ENCODE measurements at regions not wholly inside any gene's neighbourhood (a gene's known extent, or its start where the extent isn't known, plus 50 kb on each side); places are given as distances from the start of the nearest gene placed in this dataset.
"Not testable (repeated sequence)": the region's sequence is repeated elsewhere in the genome, so short reads cannot be mapped to it uniquely, and the experiment has no call there.

GRCh38 chr15:38746211-38746610, 181.6 kb upstream of the RASGRP1 start:
- no peak for DNase-seq

DNA sequence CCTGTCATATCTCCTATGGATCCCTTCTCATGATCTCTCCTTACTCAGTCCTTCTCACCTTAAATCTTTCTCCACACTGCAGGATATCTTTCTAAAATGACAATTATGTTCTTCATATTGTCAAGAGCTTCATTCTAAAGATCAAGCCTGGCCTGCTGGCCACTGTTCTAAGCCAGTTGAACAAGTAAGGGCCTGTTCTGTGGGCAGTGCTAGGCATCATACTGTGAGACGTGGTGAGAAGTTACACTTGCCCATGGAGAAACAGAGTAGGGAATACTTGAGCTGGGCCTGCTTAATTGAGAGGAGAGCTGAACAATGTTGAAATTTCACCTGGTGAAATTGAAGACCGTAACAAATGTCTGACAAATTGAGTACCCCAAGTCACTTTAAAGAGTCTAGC, 184.1 kb upstream of the RASGRP1 start:
- DNase-seq, result no peak

GRCh38 chr15:38750786-38751185, 186.2 kb upstream of the RASGRP1 start:
- no peak for DNase-seq

DNA sequence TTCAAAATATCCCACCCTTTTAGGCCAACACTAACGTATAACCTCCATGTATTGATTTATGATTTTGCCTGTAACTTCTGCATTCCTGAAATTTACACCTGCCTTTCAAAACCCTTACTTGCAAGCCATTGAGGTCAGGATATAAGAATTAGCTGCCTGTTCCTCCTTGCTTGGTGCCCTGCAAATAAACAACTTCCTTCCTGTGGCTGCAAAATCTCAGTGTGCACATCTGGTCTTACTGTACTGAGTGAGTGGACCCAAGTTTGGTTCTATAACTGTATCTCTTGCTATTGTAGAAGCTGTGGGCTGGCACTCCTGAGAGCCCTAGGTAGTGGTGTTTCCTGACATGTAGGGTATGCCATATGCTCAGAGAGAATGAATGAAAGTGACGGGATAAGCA, 191.1 kb upstream of the RASGRP1 start:
- DNase-seq, result no peak

DNA sequence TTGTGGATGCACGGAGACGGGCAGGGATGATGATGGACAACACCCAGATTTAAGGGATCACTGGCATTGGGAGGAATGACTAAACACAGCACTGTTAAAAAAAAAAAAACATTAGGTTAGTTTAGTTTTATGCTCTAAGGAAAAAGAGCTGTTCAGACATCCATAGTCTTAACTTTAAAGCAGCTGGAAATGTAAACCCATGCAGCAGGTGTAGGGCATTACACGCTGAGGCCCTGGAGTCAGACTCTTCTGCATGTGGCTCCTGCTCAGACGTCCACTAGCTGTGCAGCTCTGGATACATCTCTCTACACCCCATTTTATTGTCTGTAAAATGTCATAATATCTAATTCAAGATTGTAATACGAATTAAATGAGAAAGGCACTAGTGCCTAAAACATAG, 191.8 kb upstream of the RASGRP1 start:
- DNase-seq, result no peak

DNA sequence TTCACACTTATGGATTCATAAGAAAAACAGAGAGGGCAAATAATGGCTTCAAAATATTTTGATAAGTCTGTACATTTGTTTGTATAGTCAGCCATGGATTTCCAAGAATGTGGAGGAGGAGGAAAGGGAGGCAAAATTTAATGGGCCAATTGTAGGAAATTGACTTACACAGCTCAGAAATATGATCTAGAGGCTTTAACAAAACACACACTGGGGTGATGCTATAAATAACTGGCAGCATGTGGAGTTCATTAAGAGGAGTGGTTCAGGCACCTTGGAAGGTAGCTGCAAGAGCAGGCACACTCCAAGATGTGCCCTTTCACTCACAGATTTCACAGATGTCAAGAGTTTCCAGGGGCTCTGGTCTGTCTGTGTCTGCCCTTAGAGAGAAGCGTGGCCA, 193.4 kb upstream of the RASGRP1 start:
- DNase-seq, result no peak

- DNase-seq, result no peak
Measured at GRCh38 chr15:38761681-38762080, 197.1 kb upstream of the RASGRP1 start.

GRCh38 chr15:38768970-38769369, 204.4 kb upstream of the RASGRP1 start:
- DNase-seq, result peak; percentile 25

DNA sequence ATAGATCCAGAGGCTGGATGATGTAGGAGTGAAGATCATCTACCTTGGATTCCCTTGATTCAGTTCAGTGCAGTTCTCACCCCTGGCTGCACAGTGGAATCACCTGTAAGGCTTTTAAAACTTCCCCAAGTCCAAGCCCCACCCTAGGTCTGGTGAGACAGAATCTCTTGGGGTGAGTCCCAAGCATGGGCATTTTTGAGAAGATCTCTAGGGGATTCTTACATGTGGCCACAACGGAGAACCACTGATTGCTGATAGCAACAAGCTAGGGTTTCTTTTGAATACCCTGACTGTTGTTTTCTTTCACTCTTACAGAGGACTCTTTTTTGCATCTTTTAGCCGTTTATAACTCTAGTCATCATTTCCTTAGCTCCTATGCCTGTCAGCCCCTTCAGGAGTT, 204.9 kb upstream of the RASGRP1 start:
- no peak for DNase-seq

DNA sequence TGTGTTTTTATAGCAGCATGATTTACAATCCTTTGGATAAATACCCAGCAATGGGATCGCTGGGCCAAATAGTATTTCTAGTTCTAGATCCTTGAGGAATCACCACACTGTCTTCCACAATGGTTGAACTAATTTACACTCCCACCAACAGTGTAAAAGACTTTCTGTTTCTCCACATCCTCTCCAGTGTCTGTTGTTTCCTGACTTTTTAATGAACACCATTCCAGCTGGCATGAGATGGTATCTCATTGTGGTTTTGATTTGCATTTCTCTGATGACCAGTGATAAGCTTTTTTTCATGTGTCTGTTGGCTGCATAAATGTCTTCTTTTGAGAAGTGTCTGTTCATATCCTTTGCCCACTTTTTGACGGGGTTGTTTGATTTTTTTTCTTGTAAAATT, 209.5 kb upstream of the RASGRP1 start:
- not testable (repeated sequence) for DNase-seq

GRCh38 chr15:38781196-38781595, 216.6 kb upstream of the RASGRP1 start:
- no peak for DNase-seq

DNA sequence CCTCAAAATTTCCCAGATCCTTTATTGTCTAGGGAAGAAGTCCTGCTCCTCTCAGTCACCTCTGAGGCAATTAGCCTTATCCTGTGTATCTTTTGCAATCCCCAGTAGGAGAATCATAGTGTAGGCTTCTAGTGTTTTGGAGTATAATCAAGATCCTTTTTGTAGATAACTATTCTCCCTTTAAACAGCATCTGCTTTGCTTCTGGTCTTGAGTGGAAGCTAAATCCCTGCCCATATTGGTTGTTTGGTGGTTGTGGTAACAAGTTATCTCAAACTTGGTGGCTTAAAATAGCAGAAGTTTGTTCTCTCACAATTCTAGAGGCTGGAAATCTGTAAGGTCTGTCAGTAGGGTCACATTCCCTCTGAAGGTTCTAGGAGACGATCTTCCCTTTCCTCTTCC, 217.5 kb upstream of the RASGRP1 start:
- no peak for DNase-seq

- DNase-seq, result no peak
Measured at GRCh38 chr15:38788918-38789317, 224.3 kb upstream of the RASGRP1 start.

GRCh38 chr15:38789566-38789965, 225.0 kb upstream of the RASGRP1 start:
- DNase-seq, result no peak

- no peak for DNase-seq
Measured at GRCh38 chr15:38793206-38793810, 228.7 kb upstream of the RASGRP1 start.

GRCh38 chr15:38795471-38796245, 231.0 kb upstream of the RASGRP1 start:
- DNase-seq, result no peak

- no peak for DNase-seq
Measured at GRCh38 chr15:38796589-38796988, 232.0 kb upstream of the RASGRP1 start.

DNA sequence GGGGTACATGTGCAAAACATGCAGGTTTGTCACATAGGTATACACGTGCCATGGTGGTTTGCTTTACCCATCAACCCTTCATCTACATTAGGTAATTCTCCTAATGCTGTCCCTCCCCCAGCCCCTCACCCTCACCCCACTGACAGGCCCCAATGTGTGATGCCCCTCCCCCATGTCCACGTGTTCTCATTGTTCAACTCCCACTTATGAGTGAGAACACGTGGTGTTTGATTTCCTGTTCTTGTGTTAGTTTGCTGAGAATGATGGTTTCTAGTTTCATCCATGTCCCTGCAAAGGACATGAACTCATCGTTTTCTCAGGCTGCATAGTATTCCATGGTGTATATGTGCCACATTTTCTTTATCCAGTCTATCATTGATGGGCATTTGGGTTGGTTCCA, 232.9 kb upstream of the RASGRP1 start:
- not testable (repeated sequence) for DNase-seq

DNA sequence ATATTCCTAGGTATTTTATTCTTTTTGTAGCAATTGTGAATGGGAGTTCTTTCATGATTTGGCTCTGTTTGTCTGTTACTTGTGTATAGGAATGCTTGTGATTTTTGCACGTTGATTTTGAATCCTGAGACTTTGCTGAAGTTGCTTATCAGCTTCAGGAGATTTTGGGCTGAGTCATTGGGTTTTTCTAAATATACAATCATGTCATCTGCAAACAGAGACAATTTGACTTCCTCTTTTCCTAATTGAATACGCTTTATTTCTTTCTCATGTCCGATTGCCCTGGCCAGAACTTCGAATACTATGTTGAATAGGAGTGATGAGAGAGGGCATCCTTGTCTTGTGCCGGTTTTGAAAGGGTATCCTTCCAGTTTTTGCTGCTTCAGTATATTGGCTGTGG, 234.6 kb upstream of the RASGRP1 start:
- DNase-seq, result not testable (repeated sequence)

DNA sequence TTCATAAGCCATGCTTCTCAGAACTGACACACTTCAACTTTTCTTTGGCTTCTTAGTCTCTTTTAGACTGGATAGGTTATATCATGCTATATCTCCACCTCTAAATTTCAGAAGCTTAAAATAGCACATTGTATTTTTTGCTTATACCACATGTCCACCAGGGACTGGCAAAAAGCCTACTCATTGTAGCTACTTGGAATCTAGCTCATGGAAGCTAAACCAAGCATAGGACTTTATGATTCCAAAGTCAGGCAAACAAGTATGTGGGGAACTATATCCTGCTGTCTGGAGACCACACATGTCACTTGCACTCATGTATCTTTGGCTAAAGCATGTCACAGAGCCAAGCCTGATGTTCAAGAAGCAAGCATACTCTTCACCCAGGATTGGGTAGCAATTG, 245.0 kb upstream of the RASGRP1 start:
- no peak for DNase-seq

DNA sequence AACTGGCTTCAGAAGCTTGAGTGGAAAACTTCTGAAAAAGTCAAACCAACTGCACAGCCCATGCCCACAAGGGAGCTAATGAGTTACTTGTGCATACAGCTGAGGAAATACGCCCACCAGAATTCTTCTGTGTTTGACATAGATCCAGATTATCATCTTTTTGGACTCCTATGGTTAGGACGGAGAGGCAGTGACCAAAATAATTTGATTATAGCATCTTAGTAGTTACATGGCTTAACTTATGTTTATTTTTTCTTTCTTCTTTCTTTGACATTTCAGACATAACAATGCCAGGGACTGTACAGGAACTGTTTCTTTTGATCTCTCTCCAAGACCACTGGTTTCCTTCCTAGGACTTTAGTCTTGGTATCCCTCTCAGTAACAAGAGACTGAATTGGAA, 246.1 kb upstream of the RASGRP1 start:
- DNase-seq, result no peak

DNA sequence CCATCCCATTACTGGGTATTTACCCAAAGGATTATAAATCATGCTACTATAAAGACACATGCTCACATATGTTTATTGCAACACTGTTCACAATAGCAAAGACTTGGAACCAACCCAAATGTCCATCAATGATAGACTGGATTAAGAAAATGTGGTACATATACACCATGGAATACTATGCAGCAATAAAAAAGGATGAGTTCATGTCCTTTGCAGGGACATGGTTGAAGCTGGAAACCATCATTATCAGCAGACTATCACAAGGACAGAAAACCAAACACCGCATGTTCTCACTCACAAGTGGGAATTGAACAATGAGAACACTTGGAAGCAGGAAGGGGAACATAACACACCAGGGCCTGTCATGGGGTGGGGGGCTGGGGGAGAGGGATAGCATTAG, 249.6 kb upstream of the RASGRP1 start:
- not testable (repeated sequence) for DNase-seq

GRCh38 chr15:38814891-38815290, 250.3 kb upstream of the RASGRP1 start:
- DNase-seq, result no peak

DNA sequence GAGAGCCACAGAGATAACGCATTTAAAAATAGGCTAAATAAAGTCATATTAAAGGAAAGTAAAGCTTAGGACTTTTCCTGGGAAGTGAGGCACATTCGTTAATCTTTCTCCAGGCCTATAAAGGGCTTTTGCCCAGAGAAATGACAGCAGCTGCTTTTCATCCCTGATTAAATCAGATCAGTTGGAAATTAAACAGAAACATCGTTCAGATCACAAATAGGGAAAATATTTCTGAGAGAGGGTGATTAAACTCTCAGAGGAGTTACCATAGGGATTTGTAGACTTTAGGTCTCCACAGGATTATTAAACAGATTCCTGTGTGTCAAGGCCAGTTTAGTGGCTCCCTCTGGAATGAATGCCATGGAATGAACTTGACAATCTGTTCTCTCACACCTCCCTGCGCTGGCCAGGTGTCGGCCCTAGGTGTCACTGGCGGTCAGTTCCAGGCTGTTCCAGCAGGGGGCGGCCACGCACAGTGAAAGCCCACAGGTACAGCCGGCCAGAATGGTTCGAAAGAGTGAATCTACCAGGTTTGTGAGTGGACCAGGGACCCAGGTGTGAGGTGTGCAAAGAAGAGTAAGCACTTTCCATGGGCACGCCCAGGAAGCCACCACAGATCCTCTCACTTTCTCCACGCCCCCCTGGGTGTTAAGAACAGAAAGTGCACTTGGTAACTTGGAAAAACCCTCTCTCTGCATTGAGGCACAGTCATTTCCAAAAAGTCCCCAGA, 253.0 kb upstream of the RASGRP1 start:
- peak; percentile 86 for DNase-seq

All from NCI-H82 (cell line).